ENCODE measurements at regions not wholly inside any gene's neighbourhood (a gene's known extent, or its start where the extent isn't known, plus 50 kb on each side); places are given as distances from the start of the nearest gene placed in this dataset.

- no peak for DNase-seq (ENCODE audit: low read depth)
- no peak overlapping the region for H3K4me3 ChIP-seq (ENCODE audit: low read depth, low read length)
- TF ChIP-seq, protein P1, sequence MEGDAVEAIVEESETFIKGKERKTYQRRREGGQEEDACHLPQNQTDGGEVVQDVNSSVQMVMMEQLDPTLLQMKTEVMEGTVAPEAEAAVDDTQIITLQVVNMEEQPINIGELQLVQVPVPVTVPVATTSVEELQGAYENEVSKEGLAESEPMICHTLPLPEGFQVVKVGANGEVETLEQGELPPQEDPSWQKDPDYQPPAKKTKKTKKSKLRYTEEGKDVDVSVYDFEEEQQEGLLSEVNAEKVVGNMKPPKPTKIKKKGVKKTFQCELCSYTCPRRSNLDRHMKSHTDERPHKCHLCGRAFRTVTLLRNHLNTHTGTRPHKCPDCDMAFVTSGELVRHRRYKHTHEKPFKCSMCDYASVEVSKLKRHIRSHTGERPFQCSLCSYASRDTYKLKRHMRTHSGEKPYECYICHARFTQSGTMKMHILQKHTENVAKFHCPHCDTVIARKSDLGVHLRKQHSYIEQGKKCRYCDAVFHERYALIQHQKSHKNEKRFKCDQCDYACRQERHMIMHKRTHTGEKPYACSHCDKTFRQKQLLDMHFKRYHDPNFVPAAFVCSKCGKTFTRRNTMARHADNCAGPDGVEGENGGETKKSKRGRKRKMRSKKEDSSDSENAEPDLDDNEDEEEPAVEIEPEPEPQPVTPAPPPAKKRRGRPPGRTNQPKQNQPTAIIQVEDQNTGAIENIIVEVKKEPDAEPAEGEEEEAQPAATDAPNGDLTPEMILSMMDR (IDR thresholded peaks at IDR 0.05; ENCODE audit: low read depth, low read length, missing control alignments) = no peak
- in situ Hi-C loops (cut with HindIII; ENCODE audit: low sequenced_read_pairs) = no loop called here
These were observed 1181.6 kb downstream of the TBC1D22A start for GRCh38 chr22:47943729-47944700.

DNA sequence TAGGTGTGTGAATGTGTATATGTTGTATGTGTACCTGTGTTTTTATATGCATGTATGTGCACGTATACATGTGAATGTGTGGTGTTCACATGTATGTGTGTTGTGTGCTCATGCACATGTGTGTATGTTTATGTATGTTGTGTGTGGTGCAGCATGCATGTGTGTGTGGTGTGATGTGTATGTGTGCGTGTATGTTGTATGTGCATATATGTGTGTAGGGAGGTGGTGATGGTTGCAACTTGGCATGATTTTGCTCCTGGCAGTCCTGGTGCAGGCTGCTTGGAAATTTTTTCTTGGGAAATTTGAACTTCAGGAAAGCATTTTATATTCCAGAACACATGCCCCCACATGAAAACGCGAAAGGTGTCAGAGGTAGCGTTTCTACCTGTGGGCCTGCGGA, 1177.8 kb downstream of the TBC1D22A start:
- DNase-seq (ENCODE audit: low read depth) = no peak
- in situ Hi-C loops (cut with HindIII; ENCODE audit: low sequenced_read_pairs) = no loop called here
- no peak overlapping the region for H3K4me3 ChIP-seq (ENCODE audit: low read depth, low read length)
- TF ChIP-seq, protein P1 (IDR thresholded peaks at IDR 0.05; ENCODE audit: low read depth, low read length, missing control alignments) = no peak

GRCh38 chr22:47933891-47934290, 1171.4 kb downstream of the TBC1D22A start:
- TF ChIP-seq, protein P1 (IDR thresholded peaks at IDR 0.05; ENCODE audit: low read depth, low read length, missing control alignments) = no peak
- no peak for DNase-seq (ENCODE audit: low read depth)
- no peak overlapping the region for H3K4me3 ChIP-seq (ENCODE audit: low read depth, low read length)
- in situ Hi-C loops (cut with HindIII; ENCODE audit: low sequenced_read_pairs) = no loop called here

- in situ Hi-C loops (cut with HindIII; ENCODE audit: low sequenced_read_pairs) = no loop called here
- no peak overlapping the region for H3K4me3 ChIP-seq (ENCODE audit: low read depth, low read length)
- DNase-seq (ENCODE audit: low read depth) = no peak
- TF ChIP-seq, protein P1 (IDR thresholded peaks at IDR 0.05; ENCODE audit: low read depth, low read length, missing control alignments) = no peak
These were observed 1170.8 kb downstream of the TBC1D22A start for GRCh38 chr22:47933226-47933625.

- TF ChIP-seq, protein P1 (IDR thresholded peaks at IDR 0.05; ENCODE audit: low read depth, low read length, missing control alignments) = no peak
- H3K4me3 ChIP-seq (ENCODE audit: low read depth, low read length) = no peak overlapping the region
- in situ Hi-C loops (cut with HindIII; ENCODE audit: low sequenced_read_pairs) = no loop called here
- DNase-seq (ENCODE audit: low read depth) = no peak
These were observed 1167.3 kb downstream of the TBC1D22A start for GRCh38 chr22:47929646-47930185.

- DNase-seq (ENCODE audit: low read depth) = no peak
- in situ Hi-C loops (cut with HindIII; ENCODE audit: low sequenced_read_pairs) = no loop called here
- H3K4me3 ChIP-seq (ENCODE audit: low read depth, low read length) = no peak overlapping the region
- TF ChIP-seq, protein P1 (IDR thresholded peaks at IDR 0.05; ENCODE audit: low read depth, low read length, missing control alignments) = no peak
These were observed 1166.6 kb downstream of the TBC1D22A start for GRCh38 chr22:47929073-47929472.
